ENCODE measurements at regions not wholly inside any gene's neighbourhood (a gene's known extent, or its start where the extent isn't known, plus 50 kb on each side); places are given as distances from the start of the nearest gene placed in this dataset.
"Not testable (repeated sequence)": the region's sequence is repeated elsewhere in the genome, so short reads cannot be mapped to it uniquely, and the experiment has no call there.

DNA sequence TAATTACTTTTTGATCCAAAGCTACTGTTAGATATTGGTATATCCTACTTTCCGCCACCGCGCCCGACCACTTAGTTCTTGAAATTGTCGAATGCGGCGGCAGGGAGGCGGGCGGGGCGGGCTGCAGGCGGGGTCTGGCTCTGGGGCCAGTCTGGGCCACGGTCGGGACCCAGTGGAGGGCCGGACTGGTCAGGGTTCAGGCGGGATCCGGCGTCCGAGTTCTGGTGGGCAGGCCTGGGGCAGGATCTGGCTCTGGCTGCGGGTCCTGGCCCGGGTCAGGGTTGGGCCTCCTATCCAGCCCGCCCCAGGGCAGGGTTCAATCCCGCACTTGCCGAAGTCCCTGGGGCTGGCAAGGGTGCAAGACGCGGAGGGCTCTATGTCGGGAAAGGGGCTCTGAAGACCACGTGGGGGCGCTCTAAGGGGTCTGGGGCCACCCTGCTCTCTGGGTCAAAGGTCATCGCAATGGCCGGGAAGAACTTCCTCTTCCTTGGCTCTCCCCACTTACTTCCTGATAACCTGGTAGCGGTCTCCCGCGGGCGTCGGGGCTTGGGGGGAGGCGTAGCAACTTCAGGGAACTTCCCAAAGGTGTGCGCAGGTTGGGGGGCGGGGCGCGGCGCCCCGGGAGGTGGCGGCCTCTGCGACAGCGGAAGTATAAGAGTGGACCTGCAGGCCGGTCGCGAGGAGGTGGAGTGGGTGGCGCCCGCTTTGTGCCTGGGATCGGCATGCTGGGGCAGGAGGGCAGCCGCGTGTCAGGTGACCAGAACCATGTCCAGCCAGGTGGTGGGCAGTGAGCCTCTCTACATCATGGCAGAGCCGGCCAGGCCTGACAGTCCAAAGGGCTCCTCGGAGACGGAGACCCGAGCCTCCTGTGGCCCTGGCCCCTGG lies 83.4 kb downstream of the MRPL57 start:
- DNase-seq (ENCODE audit: low read depth), result no peak
- no peaks in the 10 kb centered on the region for H3K36me3 ChIP-seq (ENCODE audit: control insufficient read depth, insufficient read depth, low read length)
- FAIRE-seq, result no peak
- TF ChIP-seq, protein P1, sequence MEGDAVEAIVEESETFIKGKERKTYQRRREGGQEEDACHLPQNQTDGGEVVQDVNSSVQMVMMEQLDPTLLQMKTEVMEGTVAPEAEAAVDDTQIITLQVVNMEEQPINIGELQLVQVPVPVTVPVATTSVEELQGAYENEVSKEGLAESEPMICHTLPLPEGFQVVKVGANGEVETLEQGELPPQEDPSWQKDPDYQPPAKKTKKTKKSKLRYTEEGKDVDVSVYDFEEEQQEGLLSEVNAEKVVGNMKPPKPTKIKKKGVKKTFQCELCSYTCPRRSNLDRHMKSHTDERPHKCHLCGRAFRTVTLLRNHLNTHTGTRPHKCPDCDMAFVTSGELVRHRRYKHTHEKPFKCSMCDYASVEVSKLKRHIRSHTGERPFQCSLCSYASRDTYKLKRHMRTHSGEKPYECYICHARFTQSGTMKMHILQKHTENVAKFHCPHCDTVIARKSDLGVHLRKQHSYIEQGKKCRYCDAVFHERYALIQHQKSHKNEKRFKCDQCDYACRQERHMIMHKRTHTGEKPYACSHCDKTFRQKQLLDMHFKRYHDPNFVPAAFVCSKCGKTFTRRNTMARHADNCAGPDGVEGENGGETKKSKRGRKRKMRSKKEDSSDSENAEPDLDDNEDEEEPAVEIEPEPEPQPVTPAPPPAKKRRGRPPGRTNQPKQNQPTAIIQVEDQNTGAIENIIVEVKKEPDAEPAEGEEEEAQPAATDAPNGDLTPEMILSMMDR (IDR thresholded peaks at IDR 0.05; ENCODE audit: insufficient read depth, low read length, severe bottlenecking), result no peak
- H3K27me3 ChIP-seq (ENCODE audit: control insufficient read depth, insufficient read depth, low read length), result no peaks in the 10 kb centered on the region
- H3K4me3 ChIP-seq (ENCODE audit: low read depth, low read length), result no peak overlapping the region

GRCh38 chr13:21260561-21261290 lies 84.3 kb downstream of the MRPL57 start:
- H3K36me3 ChIP-seq (ENCODE audit: control insufficient read depth, insufficient read depth, low read length); H3K4me3 ChIP-seq (ENCODE audit: low read depth, low read length); FAIRE-seq; H3K27me3 ChIP-seq (ENCODE audit: control insufficient read depth, insufficient read depth, low read length); DNase-seq (ENCODE audit: low read depth): not testable (repeated sequence)

- not testable (repeated sequence) for H3K27me3 ChIP-seq (ENCODE audit: control insufficient read depth, insufficient read depth, low read length); H3K4me3 ChIP-seq (ENCODE audit: low read depth, low read length); H3K36me3 ChIP-seq (ENCODE audit: control insufficient read depth, insufficient read depth, low read length); DNase-seq (ENCODE audit: low read depth); FAIRE-seq
These were observed 85.2 kb downstream of the MRPL57 start for GRCh38 chr13:21261487-21262216.

- FAIRE-seq, result peak; percentile 95
- DNase-seq (ENCODE audit: low read depth); H3K4me3 ChIP-seq (ENCODE audit: low read depth, low read length); H3K36me3 ChIP-seq (ENCODE audit: control insufficient read depth, insufficient read depth, low read length); H3K27me3 ChIP-seq (ENCODE audit: control insufficient read depth, insufficient read depth, low read length): not testable (repeated sequence)
These were observed 87.5 kb downstream of the MRPL57 start for GRCh38 chr13:21263909-21264308.

DNA sequence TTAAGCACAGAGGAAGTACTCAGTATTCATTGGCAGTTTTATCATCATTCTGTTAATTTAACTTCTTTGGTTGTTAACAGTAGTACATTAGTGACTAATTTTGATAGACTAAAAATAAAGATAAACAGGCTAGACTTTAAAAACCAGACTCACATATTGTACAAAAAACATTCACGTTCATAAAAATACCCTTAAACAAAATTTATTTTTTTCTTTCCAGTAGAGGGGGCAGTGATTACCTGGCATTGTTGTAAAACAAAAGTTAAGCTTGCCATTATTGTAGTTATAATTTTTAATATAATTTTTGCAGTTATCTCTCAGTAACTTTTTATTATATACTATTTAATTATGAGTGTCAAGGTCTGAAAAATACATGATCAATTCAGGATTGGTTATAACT lies 92.0 kb downstream of the MRPL57 start:
- not testable (repeated sequence) for DNase-seq (ENCODE audit: low read depth); H3K36me3 ChIP-seq (ENCODE audit: control insufficient read depth, insufficient read depth, low read length); FAIRE-seq; H3K27me3 ChIP-seq (ENCODE audit: control insufficient read depth, insufficient read depth, low read length); H3K4me3 ChIP-seq (ENCODE audit: low read depth, low read length)

DNA sequence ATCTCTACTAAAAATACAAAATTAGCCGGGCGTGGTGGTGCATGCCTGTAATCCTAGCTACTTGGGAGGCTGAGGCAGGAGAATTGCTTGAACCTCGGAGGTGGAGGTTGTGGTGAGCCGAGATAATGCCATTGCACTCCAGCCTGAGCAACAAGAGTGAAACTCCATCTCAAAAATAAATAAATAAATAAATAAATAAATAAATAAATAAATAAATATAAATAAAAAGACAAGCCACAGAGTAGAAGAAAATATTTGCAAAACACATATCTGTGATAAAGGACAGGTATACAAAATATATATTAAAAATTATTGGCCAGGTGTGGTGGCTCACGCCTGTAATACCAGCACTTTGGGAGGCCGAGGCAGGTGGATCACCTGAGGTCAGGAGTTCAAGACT lies 96.0 kb downstream of the MRPL57 start:
- not testable (repeated sequence) for H3K4me3 ChIP-seq (ENCODE audit: low read depth, low read length); H3K27me3 ChIP-seq (ENCODE audit: control insufficient read depth, insufficient read depth, low read length); DNase-seq (ENCODE audit: low read depth); FAIRE-seq; H3K36me3 ChIP-seq (ENCODE audit: control insufficient read depth, insufficient read depth, low read length)

GRCh38 chr13:21274457-21274856 lies 98.0 kb downstream of the MRPL57 start:
- not testable (repeated sequence) for H3K4me3 ChIP-seq (ENCODE audit: low read depth, low read length); FAIRE-seq; H3K36me3 ChIP-seq (ENCODE audit: control insufficient read depth, insufficient read depth, low read length); H3K27me3 ChIP-seq (ENCODE audit: control insufficient read depth, insufficient read depth, low read length)
- peak; percentile 29 for DNase-seq (ENCODE audit: low read depth)

GRCh38 chr13:21282065-21282464 lies 105.6 kb downstream of the MRPL57 start:
- FAIRE-seq (no peak), DNase-seq (ENCODE audit: low read depth) (no peak)
- no peak overlapping the region for H3K4me3 ChIP-seq (ENCODE audit: low read depth, low read length)
- H3K36me3 ChIP-seq (ENCODE audit: control insufficient read depth, insufficient read depth, low read length), result no peaks in the 10 kb centered on the region
- TF ChIP-seq, protein P1 (IDR thresholded peaks at IDR 0.05; ENCODE audit: insufficient read depth, low read length, severe bottlenecking), result no peak
- no peaks in the 10 kb centered on the region for H3K27me3 ChIP-seq (ENCODE audit: control insufficient read depth, insufficient read depth, low read length)

Measured in bronchial epithelial cell (primary cell).